Epithelial cell of esophagus (primary cell): ENCODE measurements at regions not wholly inside any gene's neighbourhood (a gene's known extent, or its start where the extent isn't known, plus 50 kb on each side); places are given as distances from the start of the nearest gene placed in this dataset.

Source experiments
- DNase-seq: peaks from one replicate; pipeline ENCODE4 v3.0.0; 2010; ENCODE audit warnings: low read depth
- H3K4me3 ChIP-seq: 2 replicates; pipeline ENCODE4 v1.5.1; 2011; ENCODE audit warnings: mild to moderate bottlenecking, low read length, control low read depth
- TF ChIP-seq, protein P1 (sequence below): IDR thresholded peaks from 2 replicates; pipeline ENCODE4 v1.5.1; 2011; ENCODE audit warnings: low read depth, mild to moderate bottlenecking, low read length, control low read depth, inconsistent platforms; ENCODE audit not compliant: insufficient read depth; ENCODE audit errors: missing control alignments

DNA sequence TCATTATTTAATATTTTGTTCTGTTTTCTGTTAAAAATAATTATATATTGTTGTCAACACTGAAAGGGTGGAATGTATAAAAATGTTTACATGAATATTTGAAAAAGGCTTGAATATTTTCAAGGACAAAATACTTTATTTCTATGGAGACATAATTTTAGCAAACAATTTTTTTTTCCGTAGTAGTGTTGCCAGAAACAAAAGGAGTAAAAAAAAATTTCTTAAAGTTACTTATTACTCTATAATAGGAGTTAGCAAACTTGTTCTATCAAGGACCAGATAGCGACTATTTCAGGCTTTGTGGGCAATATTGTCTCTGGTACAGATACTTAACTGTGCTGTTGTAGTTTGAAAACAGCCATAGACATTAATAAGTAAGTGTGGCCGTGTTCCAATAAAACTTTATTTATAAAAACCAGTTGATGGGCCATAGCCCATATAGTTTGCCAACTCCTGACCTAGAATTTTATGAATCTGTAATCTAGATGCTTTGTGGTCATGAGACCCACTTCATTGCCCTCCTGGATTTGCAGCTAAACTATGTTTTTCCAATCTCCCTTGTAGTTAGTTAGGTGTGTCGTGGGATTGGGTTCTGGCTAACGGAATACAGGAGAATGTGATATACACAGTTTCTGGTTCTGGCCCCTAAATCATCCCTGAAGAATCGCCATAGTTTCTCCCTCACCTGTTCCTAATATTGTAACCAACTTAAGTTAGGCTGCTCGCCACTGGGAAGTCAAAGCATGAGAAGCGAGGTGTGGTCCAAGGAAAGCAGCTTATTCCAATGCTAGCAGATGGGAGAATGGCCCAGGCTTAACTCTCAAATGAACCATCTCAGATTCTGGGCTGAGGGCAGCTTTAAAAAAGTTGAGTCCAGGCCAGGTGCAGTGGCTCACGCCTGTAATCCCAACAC, 153.6 kb downstream of the ABCA8 start:
- no peak for DNase-seq
- TF ChIP-seq, protein P1, sequence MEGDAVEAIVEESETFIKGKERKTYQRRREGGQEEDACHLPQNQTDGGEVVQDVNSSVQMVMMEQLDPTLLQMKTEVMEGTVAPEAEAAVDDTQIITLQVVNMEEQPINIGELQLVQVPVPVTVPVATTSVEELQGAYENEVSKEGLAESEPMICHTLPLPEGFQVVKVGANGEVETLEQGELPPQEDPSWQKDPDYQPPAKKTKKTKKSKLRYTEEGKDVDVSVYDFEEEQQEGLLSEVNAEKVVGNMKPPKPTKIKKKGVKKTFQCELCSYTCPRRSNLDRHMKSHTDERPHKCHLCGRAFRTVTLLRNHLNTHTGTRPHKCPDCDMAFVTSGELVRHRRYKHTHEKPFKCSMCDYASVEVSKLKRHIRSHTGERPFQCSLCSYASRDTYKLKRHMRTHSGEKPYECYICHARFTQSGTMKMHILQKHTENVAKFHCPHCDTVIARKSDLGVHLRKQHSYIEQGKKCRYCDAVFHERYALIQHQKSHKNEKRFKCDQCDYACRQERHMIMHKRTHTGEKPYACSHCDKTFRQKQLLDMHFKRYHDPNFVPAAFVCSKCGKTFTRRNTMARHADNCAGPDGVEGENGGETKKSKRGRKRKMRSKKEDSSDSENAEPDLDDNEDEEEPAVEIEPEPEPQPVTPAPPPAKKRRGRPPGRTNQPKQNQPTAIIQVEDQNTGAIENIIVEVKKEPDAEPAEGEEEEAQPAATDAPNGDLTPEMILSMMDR = no peak
- no peak overlapping the region for H3K4me3 ChIP-seq

DNA sequence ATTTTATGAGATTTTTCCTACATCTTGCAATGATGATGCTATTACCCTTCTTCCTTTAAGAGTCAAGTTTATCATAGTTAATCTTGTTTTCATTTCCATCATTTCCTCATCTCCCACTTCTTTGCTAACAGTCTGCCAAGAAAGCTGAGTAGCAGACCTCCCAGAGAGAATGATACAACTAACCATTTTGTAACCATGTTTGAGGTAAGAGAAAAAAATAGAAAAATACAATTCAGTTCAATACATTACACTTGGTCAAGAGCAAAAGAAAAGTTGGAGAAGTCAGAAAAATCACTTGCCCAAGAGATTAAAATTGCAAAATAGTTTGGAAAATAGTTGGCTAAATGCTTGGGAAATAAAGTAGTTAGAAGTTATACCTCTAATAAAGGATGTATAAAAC, 154.4 kb downstream of the ABCA8 start:
- TF ChIP-seq, protein P1 = no peak
- DNase-seq = no peak
- H3K4me3 ChIP-seq = no peak overlapping the region

DNA sequence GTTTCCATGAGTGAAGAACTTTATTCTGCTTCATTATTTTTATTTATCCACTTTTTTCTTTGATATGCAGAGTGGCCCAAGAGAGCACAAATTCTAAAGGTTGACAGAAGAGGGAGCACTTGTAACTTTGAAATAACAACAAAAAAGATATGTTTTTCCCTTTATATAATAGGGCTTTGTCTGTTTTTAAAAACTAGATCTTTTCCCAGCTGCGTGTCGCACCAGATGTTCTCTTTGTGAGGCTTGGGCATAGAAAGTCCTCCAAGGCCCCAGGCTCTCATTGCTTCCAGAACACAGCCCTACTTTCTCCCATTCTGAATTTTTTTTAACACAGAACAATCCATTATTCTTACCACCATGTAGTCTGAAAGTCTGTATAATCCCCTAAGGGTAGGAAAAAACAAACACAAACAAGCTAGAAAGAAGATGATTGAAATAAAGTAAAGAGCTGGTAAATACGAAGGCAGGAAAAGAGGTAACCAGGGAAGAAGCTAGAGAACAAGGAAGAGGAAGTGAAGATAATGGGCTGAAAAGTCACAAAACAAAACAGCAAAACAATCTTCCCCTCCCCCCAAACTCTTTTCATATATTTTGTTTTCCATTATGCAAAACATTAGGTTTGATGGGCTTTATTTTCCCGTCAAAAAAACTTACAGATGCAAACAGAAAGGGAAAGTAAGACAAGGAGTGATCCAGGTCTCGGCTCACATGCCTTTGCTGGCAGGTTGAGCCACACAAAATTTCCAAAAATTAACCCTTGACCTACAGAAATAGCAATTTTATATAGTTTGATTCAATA, 160.4 kb downstream of the ABCA8 start:
- TF ChIP-seq, protein P1 = peak; percentile 43
- H3K4me3 ChIP-seq = no peak overlapping the region
- peak; percentile 16 for DNase-seq

DNA sequence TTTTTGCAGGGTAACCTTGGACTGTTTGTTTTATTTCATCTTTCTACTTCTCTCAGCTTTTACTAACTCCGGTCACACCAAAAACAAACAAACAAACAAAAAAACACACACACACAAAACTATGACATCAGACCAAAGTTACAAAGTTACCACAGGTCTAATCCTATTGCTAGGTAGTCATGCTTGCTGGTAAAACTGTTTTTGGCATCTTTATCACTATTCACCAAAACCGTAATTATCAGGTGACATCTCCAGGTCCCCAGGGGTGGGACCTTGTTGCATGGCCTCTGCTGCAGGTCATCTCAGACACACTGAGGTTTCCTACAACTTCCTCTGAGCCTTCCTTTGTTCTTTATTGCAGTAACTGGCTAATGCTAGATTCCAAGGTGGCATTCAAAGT, 162.3 kb downstream of the ABCA8 start:
- H3K4me3 ChIP-seq = no peak overlapping the region
- TF ChIP-seq, protein P1 = no peak
- DNase-seq = no peak

DNA sequence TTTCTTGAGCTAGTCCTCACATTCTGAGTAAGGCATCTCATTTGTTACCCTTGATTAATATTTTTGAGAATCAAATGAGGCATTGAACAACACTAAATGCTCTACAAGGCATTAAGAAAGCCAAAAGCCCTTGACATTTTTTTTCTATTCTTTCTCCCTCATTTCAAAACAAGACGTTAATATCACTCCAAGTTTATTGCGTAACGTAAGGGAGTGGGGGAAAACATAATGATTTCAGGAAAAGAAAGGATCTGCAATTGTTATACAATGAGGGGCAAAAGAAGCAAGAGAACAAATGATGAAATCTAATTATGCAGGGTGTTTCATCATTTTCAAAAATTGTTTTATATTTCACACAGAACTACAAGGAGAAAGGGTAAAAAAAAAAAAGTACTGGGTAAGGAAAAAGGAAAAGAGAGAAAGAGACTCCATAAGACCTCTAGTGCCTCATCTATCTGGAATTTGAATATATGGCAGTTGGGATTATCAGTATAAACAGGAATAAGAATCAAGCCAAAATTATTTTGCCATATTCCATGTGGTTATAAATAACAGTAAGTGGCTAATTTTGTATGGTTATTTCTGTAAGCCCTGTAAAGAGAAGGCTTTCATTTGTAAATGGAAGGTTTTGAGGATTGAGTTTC, 163.0 kb downstream of the ABCA8 start:
- DNase-seq = no peak

DNA sequence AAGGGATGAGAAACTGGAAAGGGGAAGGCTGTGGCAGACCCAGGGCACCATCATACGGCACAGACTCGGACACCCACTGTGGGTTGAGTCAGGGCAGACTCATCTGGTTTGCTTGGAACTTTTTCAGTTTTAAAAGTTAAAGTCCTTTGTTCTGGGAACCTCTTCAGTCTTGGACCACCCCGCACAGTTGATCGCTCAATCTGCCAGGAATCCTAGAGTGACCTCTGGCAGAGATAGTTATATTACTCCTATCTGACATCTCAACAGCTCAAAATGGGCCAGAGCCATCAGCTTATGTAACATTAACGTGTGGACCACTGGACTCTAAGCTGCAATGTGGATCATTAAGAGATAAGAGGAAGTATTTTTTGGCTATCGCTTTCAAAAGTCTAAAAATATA, 164.3 kb downstream of the ABCA8 start:
- no peak for DNase-seq
- TF ChIP-seq, protein P1 = no peak
- no peak overlapping the region for H3K4me3 ChIP-seq

More for the DNA sequence above, 163.0 kb downstream of the ABCA8 start:
- H3K4me3 ChIP-seq = no peak overlapping the region
- TF ChIP-seq, protein P1 = no peak
